HG03095 (cell line): ENCODE measurements at regions not wholly inside any gene's neighbourhood (a gene's known extent, or its start where the extent isn't known, plus 50 kb on each side); places are given as distances from the start of the nearest gene placed in this dataset.

Source experiments
- ATAC-seq: cut with Tn5 transposase; IDR thresholded peaks from one replicate; pipeline ENCODE4 v1.9.1; 2021; ENCODE audit warnings: moderate library complexity; ENCODE audit not compliant: unreplicated experiment

DNA sequence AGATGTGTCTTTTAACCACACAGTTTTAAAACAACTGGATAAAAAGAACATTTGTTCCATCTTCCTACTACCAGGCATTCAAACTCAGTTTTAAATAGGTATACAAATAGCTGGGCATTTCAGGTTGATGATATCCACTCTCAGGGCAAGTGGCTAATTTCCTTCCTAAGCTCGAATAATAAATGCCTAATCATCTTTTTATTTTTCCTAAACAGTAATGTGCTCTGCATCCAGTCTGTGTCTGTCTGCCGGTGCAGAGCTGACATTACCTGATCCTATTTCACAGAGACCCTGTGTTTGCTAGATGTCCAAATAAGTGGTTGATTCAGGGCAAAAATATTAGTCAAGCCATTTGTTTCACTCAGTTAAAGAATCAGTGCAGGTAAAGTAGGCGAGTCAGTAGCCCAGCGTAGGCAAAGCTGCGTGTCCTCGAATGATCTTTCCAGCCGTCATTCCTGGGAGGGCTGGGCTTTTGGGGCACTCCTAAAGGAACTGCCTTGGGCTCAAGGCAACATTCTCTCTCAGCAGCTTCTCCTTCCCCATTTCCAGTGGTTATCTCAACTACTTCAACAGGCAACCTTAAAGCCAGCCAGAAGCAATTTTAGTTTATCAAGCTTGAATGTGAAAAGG is 74.2 kb upstream of the BMP2 start:
- no peak for ATAC-seq

DNA sequence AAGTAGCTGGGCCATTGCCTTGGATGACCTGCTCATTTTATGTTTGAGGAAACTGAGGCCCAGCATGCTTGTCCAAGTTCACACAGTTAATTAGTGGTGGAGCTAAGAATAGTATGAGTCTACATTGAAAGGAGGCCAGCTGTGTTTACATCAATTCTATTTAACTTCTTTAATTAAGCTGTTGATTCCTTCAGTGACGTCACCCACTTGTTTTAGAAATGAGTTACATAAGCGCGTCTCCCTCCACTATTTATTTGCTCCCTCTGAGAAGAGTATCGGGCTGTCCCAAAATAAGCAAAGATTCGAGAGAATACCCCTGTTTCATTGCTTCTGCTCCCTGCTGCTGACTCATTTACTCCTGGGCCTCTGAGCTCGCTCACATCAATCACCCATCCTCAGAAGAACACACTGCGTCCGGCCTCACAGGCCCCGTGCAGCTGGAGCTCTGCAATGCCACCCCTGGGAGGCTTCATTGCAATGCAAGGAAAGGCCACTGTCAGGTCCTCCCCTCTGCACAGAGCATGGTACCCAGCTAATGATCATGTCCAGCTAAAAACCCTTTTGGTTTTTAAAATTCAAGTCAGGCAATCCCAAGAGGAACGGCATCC is 74.8 kb upstream of the BMP2 start:
- no peak for ATAC-seq

DNA sequence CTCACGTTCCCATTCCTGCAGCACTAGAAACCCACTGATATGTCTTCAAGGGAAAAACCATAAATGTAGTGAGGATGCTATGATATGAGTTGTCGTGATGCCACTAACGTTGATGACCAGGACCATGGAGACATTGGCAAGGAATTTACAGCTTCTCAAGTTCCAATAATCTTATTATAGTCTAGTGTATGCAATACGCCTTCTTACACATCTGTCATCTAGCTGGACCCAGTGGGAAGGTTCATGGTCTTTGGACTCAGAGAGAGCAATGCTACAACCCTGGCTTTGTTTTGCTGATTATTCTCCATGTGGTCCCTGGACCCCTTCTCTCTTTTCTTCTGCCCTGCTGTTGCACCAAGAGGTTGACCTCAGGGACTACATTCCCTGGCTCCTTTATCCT is 76.0 kb upstream of the BMP2 start:
- ATAC-seq, result no peak

DNA sequence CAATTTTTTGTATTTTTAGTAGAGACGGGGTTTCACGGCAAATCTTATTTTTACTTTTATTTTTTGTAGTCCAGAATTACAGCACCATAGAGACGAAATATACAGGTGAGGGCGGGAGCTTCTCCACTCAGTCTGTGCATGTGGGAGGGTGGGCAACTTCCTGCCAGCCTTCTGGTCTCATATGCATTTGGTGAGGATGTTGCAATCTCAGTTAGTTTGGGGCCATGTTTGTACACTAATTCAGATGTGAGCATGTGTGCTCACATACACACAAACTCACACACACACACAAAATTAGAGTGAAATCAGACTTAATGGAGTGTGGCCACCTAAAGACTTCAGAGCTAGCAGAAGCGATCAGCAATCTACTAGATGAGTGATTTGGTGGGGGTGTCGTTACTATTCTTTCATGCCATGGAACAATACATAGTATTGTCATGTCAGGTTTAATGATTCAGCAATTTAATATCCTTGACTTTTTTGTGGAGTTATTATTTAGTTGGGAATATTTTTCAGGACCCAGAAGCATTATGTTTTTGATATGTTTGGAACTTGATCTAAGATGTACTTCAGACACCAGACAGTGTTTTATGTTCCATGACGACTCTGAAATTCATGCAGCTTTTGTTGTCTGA is 78.0 kb upstream of the BMP2 start:
- no peak for ATAC-seq

DNA sequence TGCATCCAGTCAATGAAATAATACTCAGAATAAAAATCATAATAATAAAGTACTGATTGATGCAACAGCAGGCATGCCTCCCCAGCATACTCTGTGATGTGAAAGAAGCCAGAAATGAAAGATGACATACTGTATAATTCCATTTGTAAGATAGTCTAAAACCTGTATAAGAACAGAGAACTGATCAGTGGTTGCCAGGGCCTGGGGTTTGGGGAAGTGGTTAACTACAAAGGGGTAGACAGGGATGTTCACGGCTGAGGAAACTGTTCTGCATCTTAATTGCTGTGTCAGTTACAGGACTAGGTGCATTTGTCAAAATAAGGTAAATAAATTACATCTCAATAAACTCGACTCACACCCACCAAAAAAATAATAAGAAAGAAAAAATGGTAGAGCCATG is 81.3 kb upstream of the BMP2 start:
- no peak for ATAC-seq

DNA sequence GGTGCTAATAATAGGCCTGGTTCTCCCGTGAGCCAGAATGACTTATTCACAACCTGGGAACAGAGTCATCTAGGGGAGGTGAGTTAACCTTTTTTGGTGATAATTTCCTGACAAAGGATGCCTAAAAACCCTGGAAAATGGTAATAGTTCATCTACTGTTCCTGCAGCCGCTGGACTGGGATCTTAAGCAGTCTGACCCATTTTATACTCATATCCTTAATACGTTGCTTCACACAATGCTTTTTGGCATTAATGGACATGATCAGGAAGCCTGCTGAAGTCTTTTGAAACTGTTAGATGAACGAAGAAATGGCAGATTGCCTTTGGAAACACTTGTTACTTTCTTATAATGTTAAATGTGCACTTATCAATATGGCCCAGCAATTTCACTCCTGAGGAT is 81.9 kb upstream of the BMP2 start:
- ATAC-seq, result no peak

DNA sequence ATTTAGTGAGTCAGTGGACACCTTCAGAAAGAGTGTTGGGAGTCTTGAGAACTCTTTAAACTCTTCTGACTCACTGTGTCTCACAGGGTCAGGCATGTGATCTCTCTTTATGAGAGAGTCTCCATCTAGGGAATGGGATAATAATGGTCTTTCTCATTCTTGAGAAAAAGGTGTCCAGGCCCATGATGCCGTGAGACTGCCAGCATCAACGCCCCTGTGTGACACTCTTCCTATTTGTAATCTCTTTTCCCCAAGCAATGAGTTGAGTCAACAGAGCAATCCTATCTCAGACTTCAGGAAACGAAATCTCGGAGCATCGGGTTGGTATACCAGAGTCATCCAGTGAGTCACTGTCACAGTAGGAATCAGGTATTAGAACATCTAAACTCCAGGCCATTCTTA is 82.3 kb upstream of the BMP2 start:
- no peak for ATAC-seq

DNA sequence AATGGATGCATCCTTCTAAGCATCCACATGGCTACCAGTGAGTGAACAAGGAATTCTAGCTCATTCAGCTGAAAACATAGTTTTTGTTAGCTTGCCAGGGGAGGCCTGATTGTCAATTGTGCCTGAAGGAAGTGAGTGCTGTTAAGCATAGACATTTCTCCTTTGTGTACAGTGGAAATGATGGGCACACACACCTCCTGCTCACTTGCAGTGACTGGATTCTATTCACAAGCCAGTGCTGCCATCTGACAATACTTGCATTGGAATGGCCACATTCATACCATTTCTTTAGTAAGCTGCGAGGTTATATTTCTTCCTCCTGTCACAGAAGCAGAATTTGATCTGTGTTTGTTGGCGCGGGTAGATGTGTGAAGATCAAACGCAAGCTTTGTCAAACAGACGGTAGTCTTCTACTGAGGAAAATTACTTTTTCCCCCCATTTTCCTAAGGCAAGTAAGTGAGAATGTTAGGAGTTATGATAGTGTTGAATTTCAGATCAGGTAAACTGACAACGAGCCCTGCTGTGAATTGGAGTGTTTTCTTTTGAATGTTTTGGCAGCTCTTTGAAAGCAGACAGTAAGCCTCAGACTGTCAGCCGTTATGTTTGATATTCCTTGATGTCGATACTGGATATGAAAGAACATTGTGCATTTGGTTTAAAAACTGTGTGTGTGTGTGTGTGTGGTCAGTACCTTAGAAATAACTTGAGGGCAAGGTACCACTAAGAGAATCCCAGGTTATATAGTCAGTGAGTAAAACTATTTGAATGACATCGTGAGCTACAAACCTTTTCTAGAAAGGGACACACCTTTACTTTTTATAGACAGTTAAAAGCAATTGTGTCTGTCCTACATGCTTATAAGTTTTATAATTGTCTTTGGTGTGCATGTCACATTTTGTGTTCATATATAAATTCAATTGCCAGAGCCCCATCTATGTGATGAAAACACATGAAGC is 84.2 kb upstream of the BMP2 start:
- ATAC-seq, result no peak

DNA sequence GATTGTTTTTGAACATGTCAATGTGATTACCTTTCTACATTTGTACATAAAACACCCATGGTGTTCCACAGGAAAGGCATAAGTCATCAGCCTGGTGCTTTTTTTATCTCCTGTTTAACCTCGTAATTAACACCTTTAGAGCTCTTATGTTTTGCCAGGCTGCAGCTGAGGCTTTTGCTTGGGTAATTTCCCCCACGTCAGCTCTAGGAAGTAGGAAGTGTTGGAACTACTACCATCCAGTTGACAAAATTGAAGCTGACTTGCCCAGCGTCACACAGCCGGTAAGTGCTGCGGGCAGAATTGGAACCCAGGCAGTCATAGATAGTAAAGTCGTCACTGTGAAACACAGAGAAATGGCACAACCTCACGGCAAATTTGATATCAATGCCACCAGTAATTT is 86.6 kb upstream of the BMP2 start:
- ATAC-seq, result no peak

DNA sequence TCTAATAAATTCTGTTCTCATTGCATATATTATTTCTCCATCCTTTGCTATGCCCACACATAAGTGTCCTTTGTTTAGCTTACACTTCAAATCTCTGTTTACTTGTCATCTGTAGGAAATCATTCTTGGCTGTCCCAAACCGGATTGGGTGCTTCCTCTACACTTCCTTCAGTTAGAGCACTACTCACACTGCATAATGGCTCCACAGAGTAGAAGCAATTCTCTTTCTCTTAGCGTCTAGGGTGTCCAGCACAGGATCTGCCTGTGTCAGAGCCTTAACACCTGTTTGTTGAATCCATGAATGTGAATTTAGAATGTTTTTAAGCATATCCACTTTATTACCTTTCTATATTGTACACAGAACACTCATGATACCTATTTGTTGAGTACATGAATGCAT is 87.0 kb upstream of the BMP2 start:
- no peak for ATAC-seq

DNA sequence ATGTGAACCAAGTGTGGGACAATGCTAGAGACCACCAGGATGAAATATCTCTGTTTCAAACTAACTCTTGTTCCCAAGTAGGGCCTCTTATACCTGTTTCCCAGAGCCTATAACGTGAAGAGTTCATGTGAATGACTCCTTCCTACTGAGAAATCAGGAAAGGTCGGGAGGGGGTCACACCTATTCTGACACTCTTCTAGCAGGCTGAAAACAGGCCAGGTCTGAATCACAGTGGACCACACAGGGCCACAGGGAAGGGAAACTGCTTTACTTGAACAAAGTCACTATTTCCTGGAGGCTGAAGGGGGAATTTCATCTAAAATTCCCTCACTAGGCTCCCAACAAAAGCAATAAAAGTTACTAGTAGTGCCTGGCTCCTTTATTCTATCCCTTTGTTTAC is 88.4 kb upstream of the BMP2 start:
- ATAC-seq, result no peak

DNA sequence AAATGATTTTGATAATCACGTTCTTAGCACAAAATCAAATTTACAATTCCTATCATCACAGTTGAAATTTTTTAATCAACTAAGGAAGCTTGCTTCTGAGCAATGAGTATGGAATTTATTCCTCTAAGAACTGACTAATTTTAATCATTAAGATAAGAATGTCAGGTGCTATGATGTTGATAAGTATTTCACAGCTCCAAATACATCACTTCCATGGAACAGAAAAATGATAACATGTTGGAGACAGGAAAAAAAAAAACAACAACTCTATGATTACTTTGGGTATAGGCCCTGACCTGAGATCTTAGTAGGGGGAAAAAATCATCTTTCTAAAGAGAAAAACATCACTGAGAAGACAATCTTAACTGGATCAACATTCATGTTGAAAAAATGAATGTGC is 89.4 kb upstream of the BMP2 start:
- ATAC-seq, result no peak

DNA sequence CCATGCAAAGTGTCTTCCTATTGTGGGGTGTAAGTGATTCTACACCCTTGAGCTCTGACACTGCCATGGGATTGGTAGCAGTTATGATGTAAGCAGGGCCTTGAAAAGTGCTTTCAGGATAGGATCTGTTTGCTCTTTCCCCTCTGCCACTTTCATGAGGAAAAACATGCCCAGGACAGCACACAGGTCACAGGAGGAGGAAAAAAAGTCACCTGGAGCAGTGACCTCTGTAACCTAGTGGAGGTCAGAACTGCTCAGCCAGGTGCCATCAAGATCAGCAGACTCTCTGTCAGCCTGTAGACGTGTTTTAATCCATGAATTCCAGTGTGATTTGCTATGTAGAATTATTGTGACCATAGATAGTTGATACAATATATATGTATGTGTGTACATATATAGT is 92.7 kb upstream of the BMP2 start:
- no peak for ATAC-seq

DNA sequence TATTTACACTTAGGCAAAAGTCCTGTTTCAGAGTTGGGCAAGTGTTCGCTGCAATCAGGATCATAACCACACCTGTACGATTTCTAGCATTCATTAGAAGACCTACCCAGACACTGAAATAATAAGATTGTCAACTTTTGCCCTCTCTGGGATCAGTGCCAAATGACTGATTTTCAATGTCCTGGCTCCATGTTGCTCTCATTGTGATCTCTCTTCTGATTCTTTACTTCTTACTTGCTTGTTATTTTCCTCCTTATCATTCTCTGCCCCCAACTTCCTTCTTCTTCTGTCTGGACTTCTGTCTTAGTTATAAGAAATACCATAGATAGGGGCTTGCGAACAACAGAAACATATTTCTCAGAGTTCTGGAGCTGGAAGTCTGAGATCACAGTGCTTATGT is 94.4 kb upstream of the BMP2 start:
- no peak for ATAC-seq

DNA sequence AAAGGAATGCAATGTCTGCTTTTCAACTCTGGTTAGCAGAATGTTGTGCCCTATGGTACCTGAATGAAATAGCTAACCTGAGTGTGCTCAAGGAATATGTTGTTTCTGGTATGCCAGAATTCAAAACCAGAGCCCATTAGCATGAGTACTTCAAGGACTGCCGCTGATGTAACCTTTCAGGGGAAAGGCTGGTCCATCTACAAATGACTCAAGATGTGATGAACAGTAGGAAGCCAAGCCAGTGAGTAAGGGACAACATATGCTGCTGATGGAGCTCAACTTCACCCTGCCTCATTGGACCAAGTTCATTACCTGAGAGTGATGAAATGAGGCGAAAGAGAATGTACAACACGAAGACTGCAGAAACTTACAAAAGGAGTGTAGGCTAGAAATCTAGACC is 95.7 kb upstream of the BMP2 start:
- ATAC-seq, result no peak

DNA sequence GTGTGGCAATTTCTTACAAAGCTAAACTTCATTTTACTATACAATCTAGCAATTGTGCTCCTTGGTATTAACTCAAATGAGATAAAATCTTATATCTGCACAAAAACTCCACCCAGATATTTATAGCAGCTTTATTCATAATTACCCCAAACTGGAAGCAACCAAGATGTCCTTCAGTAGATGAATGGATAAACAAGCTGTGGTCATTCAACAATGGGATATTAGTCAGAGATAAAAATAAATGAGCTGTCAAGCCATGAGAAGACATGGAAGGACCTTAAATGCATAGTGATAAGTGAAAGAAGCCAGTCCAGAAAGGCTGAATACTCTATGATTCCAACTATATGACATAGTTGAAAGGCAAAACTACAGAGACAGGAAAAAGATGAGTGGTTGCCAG is 98.9 kb upstream of the BMP2 start:
- ATAC-seq, result no peak

DNA sequence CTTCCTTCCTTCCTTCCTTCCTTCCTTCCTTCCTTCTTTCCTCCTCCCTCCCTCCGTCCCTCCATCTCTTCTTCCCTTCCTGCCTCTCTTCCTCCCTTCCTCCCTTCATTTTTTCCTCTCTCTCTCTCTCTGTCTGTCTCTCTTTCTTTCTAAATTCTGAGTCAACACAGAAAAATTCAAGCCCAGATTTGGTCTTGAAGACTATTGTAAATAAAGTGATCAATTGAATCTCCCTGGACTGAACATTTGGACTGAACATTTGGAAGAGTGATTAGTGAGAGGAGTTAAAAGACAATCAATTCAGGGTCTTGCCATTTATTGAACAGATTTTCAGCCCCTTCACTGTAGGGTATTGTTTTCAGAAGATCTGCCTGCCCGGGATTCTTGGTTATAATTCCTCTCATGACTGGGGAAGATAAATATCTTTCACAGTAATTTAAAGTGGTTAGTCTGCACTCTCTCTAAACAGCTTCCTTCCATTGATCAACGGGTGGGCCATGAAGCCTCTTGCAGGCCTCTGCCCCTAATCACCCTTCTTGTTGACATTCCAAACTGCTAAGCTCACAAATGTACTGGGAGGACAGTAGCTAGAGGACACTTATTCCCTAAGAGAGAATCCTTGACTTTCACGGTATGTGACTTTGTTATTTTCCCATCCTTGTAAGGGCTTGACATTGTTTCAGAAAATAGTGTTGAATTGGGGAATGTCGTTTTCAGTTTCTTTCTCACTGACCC is 101.7 kb upstream of the BMP2 start:
- no peak for ATAC-seq

DNA sequence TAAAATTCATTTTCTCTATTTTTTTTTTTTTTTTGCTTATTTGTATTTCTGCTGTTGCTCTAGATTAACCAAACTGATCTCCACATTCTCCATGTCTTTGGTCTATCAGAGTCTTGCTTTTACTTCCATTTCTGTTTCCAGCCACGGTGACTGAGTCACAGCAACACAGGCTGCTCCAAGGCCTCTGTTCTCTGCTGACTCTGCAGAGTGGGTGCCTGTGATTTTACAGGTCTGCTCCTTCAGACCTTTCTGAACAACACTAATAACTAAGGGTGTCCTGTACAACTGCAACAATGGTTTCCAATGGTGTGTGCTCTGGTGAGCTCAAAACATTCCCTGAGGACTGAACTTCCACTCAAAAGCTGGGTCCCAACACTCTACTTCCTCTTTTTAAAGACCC is 102.3 kb upstream of the BMP2 start:
- no peak for ATAC-seq

DNA sequence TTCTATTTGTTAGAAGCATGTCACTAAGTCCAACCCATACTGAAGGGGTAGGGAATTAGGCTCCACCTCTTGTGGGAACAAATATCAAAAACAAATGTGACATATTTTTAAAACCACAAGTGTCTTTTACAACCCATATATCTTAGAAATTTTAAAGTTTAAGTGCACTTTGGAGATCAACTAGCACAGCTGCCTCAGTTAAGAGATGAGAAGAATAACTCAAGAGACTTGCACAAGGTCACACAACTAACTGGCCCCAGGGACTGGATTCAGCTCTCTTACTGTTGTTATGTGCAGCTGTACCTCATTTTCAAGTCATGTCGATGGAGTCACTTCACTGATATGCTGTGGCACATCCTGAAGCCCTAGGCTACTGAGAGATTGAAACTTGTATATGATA is 102.9 kb upstream of the BMP2 start:
- no peak for ATAC-seq

DNA sequence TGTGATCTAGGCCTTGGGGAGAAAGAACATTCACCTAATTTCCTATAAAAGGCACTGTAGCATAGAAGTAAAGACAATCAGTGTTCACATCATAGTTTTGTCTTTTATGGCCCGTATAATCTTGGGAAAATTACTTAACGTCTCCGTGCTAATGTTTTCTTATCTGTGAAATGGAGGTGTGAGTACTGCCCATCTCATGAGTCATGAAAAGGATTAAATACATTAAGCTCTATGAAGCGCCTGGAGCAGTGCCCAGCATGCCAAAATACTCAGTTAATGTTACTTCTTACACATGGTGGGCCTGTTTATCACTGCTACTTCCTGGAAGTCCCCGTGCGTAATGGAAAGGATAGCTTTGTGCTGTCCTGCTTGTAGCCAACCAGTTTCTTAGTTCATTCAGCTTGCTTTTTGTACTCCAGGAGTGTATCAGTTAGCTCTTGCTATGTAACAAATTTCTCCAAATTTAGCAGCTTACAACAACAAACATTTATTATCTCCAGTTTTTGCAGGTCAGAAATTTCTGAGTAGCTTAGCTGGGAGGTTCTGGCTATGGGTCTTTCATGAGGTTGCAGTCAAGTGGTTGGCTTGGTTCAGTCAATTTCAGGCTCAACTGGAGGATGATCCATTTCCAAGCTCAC is 103.6 kb upstream of the BMP2 start:
- ATAC-seq, result no peak

DNA sequence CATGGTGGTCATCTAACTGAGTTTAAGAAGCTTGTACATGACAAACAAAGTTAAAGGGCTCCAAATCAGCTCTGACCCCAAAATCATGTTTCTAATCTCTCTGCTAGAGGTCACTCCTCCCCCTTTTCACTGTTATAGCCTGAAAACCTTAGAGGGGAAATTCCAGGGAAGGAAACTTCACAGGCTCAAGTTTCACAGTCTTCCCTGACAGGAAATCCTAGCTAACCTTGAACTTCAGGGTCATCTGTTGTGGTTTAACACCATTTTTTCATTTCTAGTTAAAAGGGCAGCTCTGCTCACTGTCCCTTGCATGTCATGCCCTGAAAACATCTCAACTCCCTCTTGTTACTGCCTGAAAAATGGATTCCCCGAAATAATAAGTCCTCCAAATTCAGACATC is 104.4 kb upstream of the BMP2 start:
- no peak for ATAC-seq
